DMS53 treated with DMSO at 0.1 percent for 48 hours (cell line): ENCODE measurements at regions not wholly inside any gene's neighbourhood (a gene's known extent, or its start where the extent isn't known, plus 50 kb on each side); places are given as distances from the start of the nearest gene placed in this dataset.
"Not testable (repeated sequence)": the region's sequence is repeated elsewhere in the genome, so short reads cannot be mapped to it uniquely, and the experiment has no call there.

ENCODE experiments used
- DNase-seq: peaks from one replicate; lab custom pipeline; 2025; ENCODE audit not compliant: unreplicated experiment; lab: John Stamatoyannopoulos, UW

DNA sequence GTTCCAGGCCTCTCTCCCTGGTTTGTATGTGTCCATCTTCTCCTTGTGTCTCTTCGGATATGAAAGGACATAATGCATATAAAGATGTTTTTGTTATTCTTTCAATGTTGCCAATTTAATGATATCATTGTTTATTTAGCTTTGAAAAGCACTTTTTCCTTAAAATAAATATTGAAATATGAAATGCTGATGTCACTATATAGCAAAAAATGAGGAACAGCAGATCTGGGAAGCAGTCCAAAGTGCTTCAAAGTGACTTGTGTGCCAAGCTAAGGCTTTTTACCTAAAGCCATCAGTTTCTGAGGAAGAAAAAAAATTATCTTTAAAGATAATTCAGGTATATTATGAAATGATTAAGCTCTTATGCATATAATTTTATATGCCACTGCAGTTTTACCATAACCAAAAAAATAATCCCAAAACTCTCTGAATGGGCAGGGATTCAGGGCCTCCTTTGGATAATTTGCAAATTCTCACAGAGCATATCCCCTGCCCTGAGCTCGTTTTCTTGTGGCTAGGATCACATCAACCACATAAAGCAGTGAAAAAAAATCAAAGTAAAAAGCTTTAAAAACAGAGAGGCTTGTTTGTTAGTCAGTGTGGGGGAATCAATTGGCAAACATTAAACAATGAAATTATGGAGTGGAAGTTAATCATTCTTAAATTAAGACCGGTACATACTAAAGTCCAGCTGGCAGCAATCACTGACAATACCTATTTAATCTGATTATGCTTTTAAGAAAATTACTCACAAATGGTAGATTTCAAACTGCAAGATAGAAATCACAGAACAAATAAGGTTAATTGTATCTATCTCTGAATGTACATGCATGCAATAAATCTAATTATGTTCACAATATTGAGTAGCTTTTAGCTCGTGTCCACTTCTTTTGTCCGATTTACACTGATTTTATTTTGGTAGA lies 1027.9 kb upstream of the ADGRB3 start:
- DNase-seq = peak; percentile 97

DNA sequence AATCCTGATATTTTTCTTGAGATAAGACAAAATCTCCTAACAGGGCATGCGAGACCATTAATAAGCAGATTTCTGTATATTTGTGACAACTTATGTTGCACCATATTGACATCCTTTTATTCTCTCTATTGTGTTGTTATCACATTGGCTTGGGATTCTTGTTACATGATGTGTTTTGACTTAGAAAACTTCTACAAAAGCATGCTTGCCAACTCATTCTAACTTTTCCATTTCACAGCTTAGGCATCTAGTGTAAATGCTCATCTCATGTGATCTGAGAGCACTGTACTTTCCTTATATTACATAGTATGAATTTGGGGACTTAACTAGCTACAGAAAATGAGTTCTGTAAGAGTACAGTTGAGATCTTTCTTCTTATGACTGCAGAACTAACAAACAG lies 1040.7 kb upstream of the ADGRB3 start:
- DNase-seq = no peak

DNA sequence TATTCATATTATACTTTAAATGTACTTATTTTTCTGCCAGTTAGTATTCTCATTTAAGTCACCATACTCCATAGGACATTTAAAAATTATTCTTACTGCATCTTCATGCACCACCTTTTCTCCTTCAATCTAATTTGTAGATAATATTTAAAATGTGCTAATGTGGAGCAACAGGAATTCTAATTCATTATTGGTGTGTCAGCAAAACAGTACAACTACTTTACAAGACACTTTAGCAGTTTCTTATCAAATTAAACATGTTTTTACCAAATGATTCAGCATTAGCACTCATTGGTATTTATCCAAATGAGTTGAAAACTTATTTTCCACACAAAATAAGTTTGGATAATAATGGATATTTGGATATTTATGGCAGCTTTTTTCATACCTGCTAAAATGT lies 1041.8 kb upstream of the ADGRB3 start:
- DNase-seq = no peak

- DNase-seq = no peak
Observed at GRCh38 chr6:67591910-67592309, 1043.2 kb upstream of the ADGRB3 start.

DNA sequence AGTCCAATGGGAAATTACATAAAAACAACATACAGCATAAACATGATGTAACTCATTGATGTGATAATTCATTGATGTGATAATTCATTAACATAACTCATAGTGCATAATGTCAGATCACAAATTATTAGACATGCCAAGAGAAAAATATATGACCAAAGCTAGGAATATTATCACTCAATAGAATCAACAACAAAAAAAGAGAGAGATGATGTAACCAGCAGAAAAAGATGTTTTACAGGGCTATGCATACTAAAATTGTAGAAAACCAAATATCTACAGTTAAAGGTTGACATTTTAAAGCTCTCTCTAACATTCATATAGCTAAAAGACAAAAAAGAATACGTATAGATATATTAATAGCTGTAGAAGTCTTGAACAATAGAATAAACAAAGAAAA lies 1067.2 kb upstream of the ADGRB3 start:
- no peak for DNase-seq

GRCh38 chr6:67563671-67564070 lies 1071.4 kb upstream of the ADGRB3 start:
- no peak for DNase-seq

DNA sequence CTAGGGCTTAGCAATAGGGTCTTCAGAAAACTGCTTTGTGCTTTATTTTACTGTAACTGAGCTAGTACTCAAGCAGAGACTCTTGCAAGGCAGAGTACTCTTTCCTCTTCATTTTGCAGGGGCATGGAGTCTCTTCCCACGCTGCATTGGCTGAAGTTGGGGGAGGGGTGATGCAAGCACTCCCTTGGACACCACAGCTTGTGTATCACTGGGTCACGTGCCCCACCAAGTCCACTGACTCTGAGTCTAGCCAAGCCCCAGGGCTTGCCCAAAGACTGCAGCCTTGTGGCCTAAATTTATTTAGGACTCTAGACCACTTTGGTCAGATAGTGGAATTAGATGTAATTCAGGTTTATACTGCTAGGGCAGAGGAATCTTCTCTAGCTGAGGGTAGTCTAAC lies 1075.0 kb upstream of the ADGRB3 start:
- DNase-seq = no peak

- no peak for DNase-seq
Observed at GRCh38 chr6:67558985-67559384, 1076.1 kb upstream of the ADGRB3 start.

DNA sequence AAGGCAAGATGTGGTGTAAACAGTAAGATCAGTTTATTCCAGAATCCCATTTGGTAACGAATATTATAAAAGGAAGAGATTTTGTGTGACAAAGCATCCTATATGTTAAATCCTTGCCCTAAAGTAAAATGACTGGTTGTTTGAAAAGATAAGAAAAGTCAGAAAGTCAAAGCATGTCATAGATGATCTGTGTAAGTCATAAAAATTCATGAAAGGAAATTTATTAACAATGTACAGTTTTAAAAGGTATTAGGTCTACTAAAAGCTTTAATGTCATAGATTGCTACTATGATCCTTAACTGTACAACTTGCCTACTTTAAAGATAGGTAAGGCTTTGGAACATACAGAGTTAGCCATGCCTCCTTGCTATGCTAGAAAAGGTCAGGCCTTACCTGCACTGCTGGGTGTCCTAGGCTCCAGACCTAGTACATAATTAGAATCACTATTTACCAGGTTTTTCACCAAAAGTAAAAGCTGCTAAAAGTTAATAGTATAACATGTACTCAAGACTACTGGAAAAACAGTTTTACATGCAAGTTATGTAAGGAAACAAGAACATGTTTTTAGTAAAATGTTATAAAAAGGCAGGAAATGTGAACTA lies 1090.1 kb upstream of the ADGRB3 start:
- no peak for DNase-seq

DNA sequence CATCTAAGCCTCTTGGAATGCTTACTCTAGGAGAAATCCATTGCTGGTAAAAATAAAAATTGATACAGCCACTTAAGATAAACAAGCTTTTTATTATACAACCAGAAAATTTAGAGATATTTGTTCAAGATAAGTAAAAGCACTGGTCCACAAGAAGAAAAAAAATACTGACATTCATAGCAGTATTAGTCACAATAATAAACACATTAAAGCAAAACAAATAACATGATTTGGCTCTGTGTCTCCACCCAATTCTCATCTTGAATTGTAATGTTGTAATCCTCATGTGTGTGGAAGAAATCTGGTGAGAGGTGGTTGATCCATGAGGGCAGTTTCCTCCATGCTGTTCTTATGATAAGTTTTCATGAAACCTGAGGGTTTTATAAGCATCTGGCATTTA lies 1093.5 kb upstream of the ADGRB3 start:
- no peak for DNase-seq

DNA sequence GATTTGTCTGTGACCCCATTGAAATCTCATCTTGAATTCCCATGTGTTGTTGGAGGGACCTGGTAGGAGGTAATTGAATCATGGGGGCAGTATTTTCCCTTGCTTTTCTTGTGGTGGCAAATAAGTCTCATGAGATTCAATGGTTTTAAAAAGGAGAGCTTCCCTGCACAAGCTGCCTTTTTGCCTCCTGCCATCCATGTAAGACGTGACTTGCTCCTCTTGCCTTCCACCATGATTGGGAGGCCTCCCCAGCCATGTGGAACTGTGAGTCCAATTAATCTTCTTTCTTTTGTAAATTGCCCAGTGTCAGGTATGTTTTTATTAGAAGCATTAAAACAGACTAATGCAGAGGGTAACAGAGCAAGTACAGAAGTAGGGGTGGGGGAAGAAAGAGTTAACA lies 1097.0 kb upstream of the ADGRB3 start:
- no peak for DNase-seq

DNA sequence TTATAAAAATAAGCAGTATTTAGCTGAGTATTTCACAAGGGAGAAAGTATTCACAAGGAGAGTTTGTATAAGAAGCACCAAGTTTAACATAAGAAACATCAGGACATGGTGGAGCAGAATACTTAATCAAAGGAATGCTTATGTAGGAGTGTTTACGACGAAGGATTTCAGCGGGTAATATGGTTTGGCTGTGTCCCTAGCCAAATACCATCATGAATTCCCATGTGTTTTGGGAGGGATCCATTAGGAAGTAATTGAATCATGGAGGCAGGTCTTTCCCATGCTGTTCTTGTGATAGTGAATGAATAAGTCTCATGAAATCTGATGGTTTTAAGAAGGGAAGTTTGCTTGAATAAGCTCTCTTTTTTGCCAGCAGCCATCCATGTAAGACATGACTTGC lies 1099.1 kb upstream of the ADGRB3 start:
- DNase-seq = no peak

DNA sequence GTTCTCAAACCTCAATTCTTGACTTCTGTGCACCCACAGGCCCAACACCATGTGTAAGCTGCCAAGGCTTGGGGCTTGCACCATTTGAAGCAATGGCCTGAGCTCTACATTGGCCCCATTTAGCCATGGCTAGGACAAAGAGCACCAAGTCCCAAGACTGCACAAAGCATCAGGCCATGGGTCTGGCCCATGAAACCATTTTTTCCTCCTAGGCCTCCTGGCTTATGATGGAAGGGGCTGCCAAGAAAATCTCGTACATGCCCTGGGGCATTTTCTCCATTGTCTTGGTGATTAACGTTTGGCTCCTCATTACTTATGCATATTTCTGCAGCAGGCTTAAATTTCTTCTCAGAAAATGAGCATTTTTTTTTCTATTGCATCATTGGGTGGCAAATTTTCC lies 1128.7 kb upstream of the ADGRB3 start:
- DNase-seq = no peak

DNA sequence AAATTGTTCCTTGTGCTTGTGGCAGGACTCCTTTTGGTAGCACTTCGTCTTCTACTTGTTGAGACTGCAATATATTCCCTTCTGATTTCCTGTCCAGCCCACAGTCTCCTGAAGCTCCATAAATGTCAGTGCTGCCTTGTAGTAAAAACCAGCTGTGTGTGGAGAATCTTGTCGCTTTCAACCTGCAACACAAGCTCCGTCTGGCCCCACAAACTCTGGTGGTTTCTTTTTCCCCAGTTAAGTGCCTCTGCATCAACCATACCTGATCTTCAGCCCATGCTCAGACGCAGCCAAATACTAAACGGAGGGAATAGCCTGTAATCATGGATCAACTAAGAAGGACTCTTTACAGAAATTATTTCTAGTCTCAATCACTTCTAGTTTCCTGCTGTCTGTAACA lies 1133.3 kb upstream of the ADGRB3 start:
- no peak for DNase-seq

- no peak for DNase-seq
Observed at GRCh38 chr6:67497749-67498148, 1137.3 kb upstream of the ADGRB3 start.

GRCh38 chr6:67496191-67496590 lies 1138.9 kb upstream of the ADGRB3 start:
- DNase-seq = no peak

DNA sequence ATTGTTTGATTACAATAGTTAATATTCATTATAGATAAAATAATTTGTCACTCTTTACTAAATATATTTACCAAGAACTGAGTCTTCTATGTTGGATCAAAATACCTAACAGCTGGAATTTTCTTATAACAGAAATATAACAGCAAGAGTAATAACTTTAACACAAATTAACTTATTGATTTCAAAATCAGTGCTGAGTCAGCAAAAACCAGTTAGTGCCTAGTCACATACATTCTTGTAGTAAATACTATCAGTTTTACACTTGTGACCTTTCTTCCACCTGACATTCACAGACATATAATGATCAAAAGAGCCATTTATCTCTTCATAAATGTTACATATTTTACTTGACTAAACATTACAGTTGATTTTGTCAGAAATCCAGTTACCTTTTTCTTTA lies 1141.4 kb upstream of the ADGRB3 start:
- DNase-seq = no peak

DNA sequence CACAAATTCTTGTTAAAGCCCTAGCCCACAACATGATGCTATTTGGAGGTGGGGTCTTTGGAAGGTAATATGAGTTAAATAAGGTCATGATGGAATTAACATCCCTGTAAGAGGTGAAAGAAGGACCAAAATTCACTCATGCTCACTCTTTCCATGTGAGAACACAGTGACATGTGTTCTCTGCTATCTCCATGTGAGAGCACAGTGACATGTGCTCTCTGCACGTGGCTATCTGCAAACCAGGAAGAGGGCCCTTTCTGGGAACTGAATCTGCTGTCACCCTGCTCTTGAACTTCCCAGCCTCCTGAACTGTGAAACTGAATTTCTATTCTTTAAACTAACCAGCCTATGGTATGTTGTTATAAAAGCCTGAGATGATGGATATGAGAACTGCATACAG lies 1159.4 kb upstream of the ADGRB3 start:
- DNase-seq = no peak

DNA sequence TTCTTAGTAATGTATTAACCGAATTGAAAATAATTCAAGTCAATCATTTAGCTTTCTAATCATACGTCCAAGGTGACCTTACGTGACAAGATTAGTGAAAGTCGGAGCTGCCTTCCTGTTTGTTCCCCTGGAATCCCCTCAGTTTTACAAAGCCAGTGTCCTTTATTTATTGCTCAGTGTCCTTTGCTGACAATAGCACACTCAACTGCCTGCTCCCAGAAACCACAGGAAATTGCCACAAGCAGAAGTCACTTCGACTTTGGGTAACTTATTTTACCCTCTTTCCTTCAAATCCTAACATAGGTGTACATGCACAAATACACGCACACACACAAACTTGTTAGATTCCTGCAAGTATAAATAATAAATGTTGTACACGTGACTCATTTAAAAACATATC lies 1167.7 kb upstream of the ADGRB3 start:
- no peak for DNase-seq

GRCh38 chr6:67462725-67463124 lies 1172.4 kb upstream of the ADGRB3 start:
- DNase-seq = not testable (repeated sequence)

DNA sequence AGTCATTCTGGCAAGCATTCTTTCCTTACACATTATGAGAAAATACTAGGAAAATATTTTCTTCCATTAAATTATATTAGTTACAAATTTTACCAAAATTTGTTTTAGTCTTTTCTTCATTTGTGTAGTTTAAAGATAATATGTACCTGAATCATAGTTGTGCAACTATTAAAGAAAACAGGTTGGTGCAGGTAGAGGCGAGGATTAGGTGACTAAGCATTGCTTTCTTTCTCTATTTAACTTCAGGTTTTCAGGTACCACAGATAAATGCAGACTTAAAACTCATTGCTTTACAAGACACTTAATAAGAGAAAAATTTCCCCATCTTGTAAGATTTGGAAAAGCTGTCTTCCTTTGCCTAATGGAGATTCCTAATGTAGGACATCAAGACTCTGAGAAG lies 1175.5 kb upstream of the ADGRB3 start:
- DNase-seq = no peak

DNA sequence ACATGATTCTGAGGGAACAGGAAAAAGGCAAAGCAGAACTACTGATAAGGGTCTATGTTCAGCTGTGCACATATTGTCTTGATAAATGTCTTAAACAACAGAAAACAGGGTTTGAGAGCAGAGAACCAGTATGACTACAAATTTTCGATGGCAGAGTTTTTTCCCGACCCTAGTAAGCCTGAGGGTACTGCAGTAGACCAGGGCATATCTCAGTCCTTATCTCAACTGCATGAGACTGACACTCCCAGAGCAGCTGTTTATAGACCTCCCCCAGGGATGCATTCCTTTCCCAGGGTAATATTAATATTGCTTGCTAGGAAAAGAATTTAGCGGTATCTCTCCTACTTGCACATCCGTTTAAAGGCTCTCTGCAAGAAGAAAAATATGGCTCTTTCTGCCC lies 1176.8 kb upstream of the ADGRB3 start:
- DNase-seq = no peak

DNA sequence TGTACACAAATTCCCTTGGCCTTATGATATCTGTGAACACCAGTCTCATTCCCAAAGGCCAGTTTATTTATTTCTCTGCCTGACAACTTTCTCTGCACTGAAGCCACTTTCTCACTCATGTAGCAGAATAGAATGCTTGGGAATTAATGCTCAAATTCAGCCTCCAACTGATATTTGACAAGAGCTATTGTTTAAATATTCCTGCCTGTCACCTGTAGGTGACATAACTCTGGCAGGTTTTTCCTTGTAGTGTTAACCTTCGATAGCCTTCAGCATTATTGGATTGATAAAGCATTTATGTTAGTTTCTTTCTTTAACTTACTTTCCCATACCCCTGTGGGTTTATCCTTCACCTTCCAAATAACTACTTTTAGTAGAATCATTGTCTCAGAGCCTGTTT lies 1183.2 kb upstream of the ADGRB3 start:
- no peak for DNase-seq
